Lower lobe of right lung (tissue), 2 donors: ENCODE measurements at regions not wholly inside any gene's neighbourhood (a gene's known extent, or its start where the extent isn't known, plus 50 kb on each side); places are given as distances from the start of the nearest gene placed in this dataset.

ENCODE experiments used
- ATAC-seq, 2 donors: fragments of 200-7000 bp; cut with Tn5 transposase; one replicate each; pipeline ENCODE4 v1.9.1; 2020 to 2022; ENCODE audit warnings: mild to moderate bottlenecking in 2 of 2, moderate library complexity in 2 of 2
- DNase-seq: peaks from one replicate; pipeline ENCODE4 v3.0.0-alpha.2; 2020
- H3K27ac ChIP-seq: fragments of 200-600 bp; one replicate; pipeline ENCODE4 v1.8.0; 2022
- H3K27me3 ChIP-seq: fragments of 200-600 bp; one replicate; pipeline ENCODE4 v1.8.0; 2022; ENCODE audit warnings: low read depth
- H3K36me3 ChIP-seq: fragments of 200-600 bp; one replicate; pipeline ENCODE4 v1.8.0; 2022; ENCODE audit warnings: mild to moderate bottlenecking
- H3K4me1 ChIP-seq: fragments of 200-600 bp; one replicate; pipeline ENCODE4 v1.8.0; 2022
- H3K4me3 ChIP-seq: fragments of 200-600 bp; one replicate; pipeline ENCODE4 v1.8.0; 2022; ENCODE audit warnings: mild to moderate bottlenecking
- H3K9me3 ChIP-seq: fragments of 200-600 bp; one replicate; pipeline ENCODE4 v1.8.0; 2022
- intact Hi-C: fragments of 100-400 bp; cut with DNase I; formaldehyde crosslinking; loops from one replicate; pipeline ENCODE4 v1.11.0; 2022
- TF ChIP-seq, protein P1 (sequence below): fragments of 200-600 bp; IDR thresholded peaks from one replicate; pipeline ENCODE4 v1.8.0; 2022; ENCODE audit warnings: antibody characterized with exemption, mild to moderate bottlenecking
- donor health status: DM: no; HTN: yes; CAD: no; lungs with severe emphysema.

DNA sequence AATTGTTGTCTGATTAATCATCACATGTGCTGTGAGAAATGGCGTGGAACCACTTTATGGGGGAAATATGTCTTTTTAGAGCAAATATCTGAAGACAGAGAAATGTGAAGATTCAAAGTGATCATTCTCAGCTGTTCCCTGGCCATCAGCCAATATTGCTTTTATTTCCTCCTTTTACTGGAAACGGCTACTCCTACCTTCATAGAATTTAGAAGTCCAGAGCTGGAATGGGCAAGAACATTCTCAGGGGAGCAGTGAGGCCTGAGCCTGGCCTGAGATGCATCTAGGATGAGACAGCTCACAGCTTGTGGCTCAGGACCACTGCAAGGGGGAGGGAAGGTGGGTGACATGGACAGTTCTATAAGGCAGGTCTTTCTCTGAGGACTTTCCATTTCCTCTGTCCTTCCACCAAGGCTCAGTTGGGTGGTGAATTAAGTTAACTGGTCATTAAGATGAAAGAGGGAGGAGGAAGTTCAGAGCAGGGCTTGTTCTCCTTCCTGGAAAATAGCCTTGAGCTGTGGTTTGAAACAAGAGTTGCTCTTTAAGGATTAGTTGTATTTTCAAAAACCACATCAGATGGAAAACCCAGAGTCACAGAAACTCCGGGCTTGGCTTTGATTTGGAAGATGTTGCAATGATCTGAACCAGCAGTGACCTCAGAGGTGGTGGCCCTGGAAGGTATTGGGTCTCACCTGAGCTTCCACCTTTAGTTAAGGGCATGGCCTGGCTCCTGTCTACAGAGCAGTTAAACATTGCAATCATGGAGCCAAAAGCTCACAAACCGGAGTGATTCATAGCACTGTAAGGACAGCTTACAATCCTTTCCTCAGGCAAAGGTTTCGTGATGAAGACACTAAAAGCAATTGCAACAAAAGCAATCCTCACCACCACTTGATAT is 144.3 kb downstream of the VAPA start:
- peak; percentile 50 to 54 for ATAC-seq
- intact Hi-C loops, result no loop called here
- TF ChIP-seq, protein P1, sequence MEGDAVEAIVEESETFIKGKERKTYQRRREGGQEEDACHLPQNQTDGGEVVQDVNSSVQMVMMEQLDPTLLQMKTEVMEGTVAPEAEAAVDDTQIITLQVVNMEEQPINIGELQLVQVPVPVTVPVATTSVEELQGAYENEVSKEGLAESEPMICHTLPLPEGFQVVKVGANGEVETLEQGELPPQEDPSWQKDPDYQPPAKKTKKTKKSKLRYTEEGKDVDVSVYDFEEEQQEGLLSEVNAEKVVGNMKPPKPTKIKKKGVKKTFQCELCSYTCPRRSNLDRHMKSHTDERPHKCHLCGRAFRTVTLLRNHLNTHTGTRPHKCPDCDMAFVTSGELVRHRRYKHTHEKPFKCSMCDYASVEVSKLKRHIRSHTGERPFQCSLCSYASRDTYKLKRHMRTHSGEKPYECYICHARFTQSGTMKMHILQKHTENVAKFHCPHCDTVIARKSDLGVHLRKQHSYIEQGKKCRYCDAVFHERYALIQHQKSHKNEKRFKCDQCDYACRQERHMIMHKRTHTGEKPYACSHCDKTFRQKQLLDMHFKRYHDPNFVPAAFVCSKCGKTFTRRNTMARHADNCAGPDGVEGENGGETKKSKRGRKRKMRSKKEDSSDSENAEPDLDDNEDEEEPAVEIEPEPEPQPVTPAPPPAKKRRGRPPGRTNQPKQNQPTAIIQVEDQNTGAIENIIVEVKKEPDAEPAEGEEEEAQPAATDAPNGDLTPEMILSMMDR, result no peak
- no peak for DNase-seq
- no peaks in the 10 kb centered on the region for H3K9me3 ChIP-seq
- H3K27me3 ChIP-seq, result no peaks in the 10 kb centered on the region
- H3K4me3 ChIP-seq, result no peak overlapping the region
- peak overlapping the region; percentile 37 for H3K27ac ChIP-seq
- H3K4me1 ChIP-seq, result peaks cover 45% of the 10 kb centered on the region
- H3K36me3 ChIP-seq, result no peaks in the 10 kb centered on the region

DNA sequence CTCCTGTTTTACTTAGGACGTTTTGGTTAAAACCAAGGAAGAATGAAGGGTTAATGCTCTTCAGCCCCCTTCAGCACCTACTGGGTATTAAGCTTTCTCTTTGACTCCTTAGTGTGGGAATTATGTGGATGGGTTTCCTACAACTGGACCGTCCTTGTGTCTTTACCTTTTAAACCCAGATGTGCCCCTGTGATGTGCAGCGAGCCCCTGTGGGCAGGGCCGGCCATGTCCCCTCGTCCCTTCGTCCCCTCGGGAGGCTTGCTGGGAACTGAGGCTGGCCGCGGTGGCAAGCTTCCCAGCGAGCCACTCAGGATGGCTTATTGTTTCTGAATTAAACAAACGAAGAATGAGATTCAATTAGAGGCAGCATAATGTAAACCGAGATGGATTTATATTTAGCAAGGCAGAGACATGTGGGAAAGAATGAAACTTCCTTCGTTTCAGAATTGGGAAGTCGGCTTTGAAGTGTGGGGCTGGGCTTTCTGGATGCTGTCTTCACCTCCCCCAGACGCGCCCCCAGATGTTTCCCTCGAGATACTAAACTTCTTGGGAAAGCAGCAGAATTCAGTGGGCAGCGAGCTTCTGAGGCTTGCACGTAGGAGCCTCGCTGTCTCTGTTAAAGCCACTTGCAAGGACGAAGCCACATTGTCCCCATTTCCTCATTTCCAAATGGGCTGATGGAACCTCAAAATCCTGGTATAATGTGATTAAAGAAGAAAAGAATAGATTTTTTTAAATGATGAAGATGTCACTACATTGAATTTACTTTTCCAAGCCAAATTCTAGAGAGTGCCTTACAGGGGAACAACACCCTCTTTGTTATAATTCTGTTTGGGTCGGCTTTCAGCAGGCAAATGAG is 146.0 kb downstream of the VAPA start:
- Histone ChIP-seq H3K27ac (peak overlapping the region; percentile 44), H3K9me3 (no peaks in the 10 kb centered on the region), H3K36me3 (no peaks in the 10 kb centered on the region), H3K4me1 (peaks cover 45% of the 10 kb centered on the region), H3K4me3 (peak overlapping the region; percentile 3), H3K27me3 (no peaks in the 10 kb centered on the region)
- TF ChIP-seq, protein P1, result no peak
- ATAC-seq, result no peak
- intact Hi-C loops, result no loop called here
- no peak for DNase-seq

DNA sequence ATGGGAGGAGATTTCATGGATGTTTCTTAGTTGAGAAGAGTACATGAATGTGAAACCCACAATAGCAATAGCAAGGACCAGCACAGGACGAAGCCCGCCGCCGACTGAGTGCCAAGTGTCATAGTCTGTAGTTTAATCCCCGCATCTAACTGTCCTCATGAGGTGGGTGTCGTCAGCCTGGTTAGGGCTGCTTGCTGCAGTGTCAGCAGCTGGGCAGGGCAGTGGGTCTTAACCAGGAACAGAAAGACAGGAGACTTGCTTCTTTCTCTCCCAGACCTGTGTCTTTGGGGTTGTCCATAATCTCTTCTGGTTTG is 146.6 kb downstream of the VAPA start:
- H3K4me1 ChIP-seq, result peaks cover 42% of the 10 kb centered on the region
- intact Hi-C loops, result no loop called here
- H3K36me3 ChIP-seq, result no peaks in the 10 kb centered on the region
- peak overlapping the region; percentile 2 for H3K27ac ChIP-seq
- DNase-seq (no peak), ATAC-seq (no peak)
- TF ChIP-seq, protein P1, result no peak
- H3K4me3 ChIP-seq, result no peak overlapping the region
- no peaks in the 10 kb centered on the region for H3K9me3 ChIP-seq
- no peaks in the 10 kb centered on the region for H3K27me3 ChIP-seq

DNA sequence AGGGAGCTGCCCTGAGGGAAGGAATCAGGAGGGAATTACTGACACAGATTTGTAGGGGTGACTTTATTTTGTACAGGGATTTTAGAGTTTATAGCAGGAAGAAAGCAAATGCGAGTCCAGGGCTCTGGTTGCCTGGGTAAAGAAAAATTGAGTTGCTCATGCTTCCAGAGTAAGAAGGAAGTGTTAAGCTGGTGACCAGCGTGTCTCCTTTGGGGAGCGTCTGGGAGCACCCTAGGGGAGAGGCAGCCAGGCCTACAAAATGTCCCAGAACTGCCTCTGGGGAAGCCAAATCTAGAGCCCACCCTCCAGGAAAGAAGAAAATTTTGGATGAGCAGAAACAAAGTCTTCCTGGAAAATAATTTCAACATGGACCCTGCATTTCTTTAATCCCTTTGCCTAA is 147.0 kb downstream of the VAPA start:
- no peak overlapping the region for H3K4me3 ChIP-seq
- peaks cover 39% of the 10 kb centered on the region for H3K4me1 ChIP-seq
- peak overlapping the region; percentile 2 for H3K27ac ChIP-seq
- no peaks in the 10 kb centered on the region for H3K27me3 ChIP-seq
- H3K9me3 ChIP-seq, result no peaks in the 10 kb centered on the region
- DNase-seq (no peak), ATAC-seq (no peak)
- intact Hi-C loops, result no loop called here
- TF ChIP-seq, protein P1, result no peak
- H3K36me3 ChIP-seq, result no peaks in the 10 kb centered on the region

DNA sequence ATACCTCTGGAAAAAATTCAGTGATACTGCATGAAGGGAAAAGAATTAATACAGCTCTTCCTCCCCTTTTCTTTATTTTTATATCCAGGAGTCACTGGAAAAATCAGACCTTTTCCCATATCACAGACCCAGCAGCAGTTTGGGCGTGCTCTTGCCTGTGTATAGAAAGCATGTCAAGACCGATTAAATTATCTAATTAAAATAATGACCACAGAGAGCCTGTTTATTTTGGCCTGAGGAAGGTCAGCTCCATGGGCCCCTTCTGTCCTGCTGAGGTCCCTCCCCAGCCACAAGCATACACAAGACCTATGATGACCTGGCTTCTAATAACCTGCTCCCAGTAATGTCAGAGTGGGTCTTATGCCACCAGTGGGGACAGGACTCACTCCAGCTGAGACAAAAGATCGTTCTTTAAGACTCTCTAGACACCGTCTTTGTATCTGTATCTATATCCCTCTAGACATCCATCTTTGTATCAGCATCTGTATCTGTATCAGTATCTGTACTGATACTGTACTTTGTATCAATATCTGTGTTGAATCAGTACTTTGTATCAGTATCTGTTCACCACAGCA is 147.8 kb downstream of the VAPA start:
- ATAC-seq, result no peak
- Histone ChIP-seq H3K9me3 (no peaks in the 10 kb centered on the region), H3K27me3 (no peaks in the 10 kb centered on the region), H3K27ac (no peak overlapping the region), H3K36me3 (no peaks in the 10 kb centered on the region), H3K4me1 (peaks cover 36% of the 10 kb centered on the region), H3K4me3 (no peak overlapping the region)
- TF ChIP-seq, protein P1, result no peak
- intact Hi-C loops, result no loop called here
- DNase-seq, result no peak
